ENCODE measurements at regions not wholly inside any gene's neighbourhood (a gene's known extent, or its start where the extent isn't known, plus 50 kb on each side); places are given as distances from the start of the nearest gene placed in this dataset.

DNA sequence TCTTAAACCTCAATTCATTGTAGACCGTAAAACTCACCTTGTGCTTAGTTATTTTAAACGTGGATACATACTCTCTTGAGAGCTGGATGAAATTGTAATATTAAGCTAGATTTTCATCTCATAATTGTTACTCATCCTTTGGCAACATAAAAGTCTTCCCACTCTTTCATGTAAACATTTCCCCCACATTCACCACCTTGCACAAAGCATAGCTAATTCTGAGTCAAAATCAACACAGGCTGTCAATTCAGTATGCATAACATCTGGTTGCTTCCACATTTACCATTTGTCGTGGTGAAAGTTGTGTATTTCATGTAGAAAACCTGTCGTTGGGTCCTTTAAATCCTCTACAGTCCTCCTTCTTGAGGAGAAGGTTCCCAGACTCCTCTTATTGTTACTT lies 524.6 kb downstream of the OTOL1 start:
- intact Hi-C loops (cut with micrococcal nuclease; ENCODE audit: unreplicated experiment) = no loop called here
- ChIA-PET CTCF (no interaction called here), POLR2A (ENCODE audit: low non-redundant PET) (no interaction called here)
- H3K4me1 ChIP-seq (ENCODE audit: insufficient read depth, low read length, poor library complexity, severe bottlenecking) = peaks cover 21% of the 10 kb centered on the region
- H3K4me3 ChIP-seq (ENCODE audit: low read depth, low read length, poor library complexity, severe bottlenecking) = no peak overlapping the region
- no peaks in the 10 kb centered on the region for H3K36me3 ChIP-seq (ENCODE audit: insufficient read depth, low read length, poor library complexity, severe bottlenecking)
- no peaks in the 10 kb centered on the region for H3K27me3 ChIP-seq (replicated peaks; ENCODE audit: insufficient read depth, low read depth, low read length, poor library complexity)
- no peak for TF ChIP-seq EZH2 (IDR thresholded peaks at IDR 0.05; ENCODE audit: borderline replicate concordance, low read depth, low read length, poor library complexity, severe bottlenecking)
- TF ChIP-seq, protein P1, sequence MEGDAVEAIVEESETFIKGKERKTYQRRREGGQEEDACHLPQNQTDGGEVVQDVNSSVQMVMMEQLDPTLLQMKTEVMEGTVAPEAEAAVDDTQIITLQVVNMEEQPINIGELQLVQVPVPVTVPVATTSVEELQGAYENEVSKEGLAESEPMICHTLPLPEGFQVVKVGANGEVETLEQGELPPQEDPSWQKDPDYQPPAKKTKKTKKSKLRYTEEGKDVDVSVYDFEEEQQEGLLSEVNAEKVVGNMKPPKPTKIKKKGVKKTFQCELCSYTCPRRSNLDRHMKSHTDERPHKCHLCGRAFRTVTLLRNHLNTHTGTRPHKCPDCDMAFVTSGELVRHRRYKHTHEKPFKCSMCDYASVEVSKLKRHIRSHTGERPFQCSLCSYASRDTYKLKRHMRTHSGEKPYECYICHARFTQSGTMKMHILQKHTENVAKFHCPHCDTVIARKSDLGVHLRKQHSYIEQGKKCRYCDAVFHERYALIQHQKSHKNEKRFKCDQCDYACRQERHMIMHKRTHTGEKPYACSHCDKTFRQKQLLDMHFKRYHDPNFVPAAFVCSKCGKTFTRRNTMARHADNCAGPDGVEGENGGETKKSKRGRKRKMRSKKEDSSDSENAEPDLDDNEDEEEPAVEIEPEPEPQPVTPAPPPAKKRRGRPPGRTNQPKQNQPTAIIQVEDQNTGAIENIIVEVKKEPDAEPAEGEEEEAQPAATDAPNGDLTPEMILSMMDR (conservative IDR thresholded peaks at IDR 0.05; ENCODE audit: low read depth, low read length) = no peak
- peak overlapping the region; percentile 28 for H3K27ac ChIP-seq (ENCODE audit: low read depth, low read length, poor library complexity, severe bottlenecking)
- BruUV-seq (replicated peaks) = no TSS peak
- H3K9me3 ChIP-seq (ENCODE audit: low read depth, low read length, poor library complexity, severe bottlenecking) = no peaks in the 10 kb centered on the region
- no peak for DNase-seq (ENCODE audit: low spot score)

DNA sequence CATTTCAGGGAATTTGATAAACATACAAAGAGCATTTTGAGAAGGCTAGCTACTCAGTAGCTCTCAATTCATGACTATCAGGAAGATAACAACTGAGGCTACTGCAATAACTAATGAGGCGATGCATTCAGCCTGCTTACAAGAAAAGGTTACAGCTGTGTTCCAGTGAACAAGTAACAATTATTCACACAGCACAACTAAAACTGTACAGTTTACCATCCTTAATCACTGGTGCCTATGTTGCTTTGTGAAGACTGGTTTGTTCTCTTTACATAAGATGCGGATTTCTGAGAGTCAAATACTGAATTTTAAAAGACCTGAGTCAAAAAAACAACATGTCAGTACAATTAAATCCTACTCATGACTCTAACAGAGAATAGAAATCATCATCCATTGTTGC lies 526.3 kb downstream of the OTOL1 start:
- CTCF ChIA-PET = no interaction called here
- H3K9me3 ChIP-seq (ENCODE audit: low read depth, low read length, poor library complexity, severe bottlenecking) = no peaks in the 10 kb centered on the region
- H3K4me1 ChIP-seq (ENCODE audit: insufficient read depth, low read length, poor library complexity, severe bottlenecking) = peaks cover 20% of the 10 kb centered on the region
- no peak for DNase-seq (ENCODE audit: low spot score)
- POLR2A ChIA-PET (ENCODE audit: low non-redundant PET) = no interaction called here
- no TSS peak for BruUV-seq (replicated peaks)
- no peaks in the 10 kb centered on the region for H3K27me3 ChIP-seq (replicated peaks; ENCODE audit: insufficient read depth, low read depth, low read length, poor library complexity)
- TF ChIP-seq, protein P1 (conservative IDR thresholded peaks at IDR 0.05; ENCODE audit: low read depth, low read length) = no peak
- TF ChIP-seq EZH2 (IDR thresholded peaks at IDR 0.05; ENCODE audit: borderline replicate concordance, low read depth, low read length, poor library complexity, severe bottlenecking) = no peak
- no peak overlapping the region for H3K27ac ChIP-seq (ENCODE audit: low read depth, low read length, poor library complexity, severe bottlenecking)
- intact Hi-C loops (cut with micrococcal nuclease; ENCODE audit: unreplicated experiment) = no loop called here
- H3K36me3 ChIP-seq (ENCODE audit: insufficient read depth, low read length, poor library complexity, severe bottlenecking) = no peaks in the 10 kb centered on the region
- H3K4me3 ChIP-seq (ENCODE audit: low read depth, low read length, poor library complexity, severe bottlenecking) = no peak overlapping the region

DNA sequence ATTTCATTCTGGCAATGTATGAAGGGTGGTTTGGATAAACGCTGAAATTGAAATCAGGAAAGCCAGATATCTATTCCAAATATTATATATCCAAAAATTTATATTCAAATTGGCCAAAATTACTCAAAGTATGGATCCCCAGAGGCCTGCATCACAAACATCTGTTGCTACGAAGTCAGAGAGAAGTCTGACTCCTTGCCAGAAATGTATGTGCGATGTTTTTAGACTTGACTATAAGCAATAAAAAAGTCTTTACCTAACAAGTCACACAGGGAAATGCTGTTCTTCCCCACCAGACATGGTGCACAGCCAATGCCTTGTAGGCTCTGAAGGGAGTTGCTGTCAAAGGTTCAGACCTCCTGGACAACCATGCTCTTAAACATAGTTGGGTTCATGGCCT lies 533.1 kb downstream of the OTOL1 start:
- no peaks in the 10 kb centered on the region for H3K4me1 ChIP-seq (ENCODE audit: insufficient read depth, low read length, poor library complexity, severe bottlenecking)
- H3K27ac ChIP-seq (ENCODE audit: low read depth, low read length, poor library complexity, severe bottlenecking) = no peak overlapping the region
- TF ChIP-seq, protein P1 (conservative IDR thresholded peaks at IDR 0.05; ENCODE audit: low read depth, low read length) = no peak
- no peak for TF ChIP-seq EZH2 (IDR thresholded peaks at IDR 0.05; ENCODE audit: borderline replicate concordance, low read depth, low read length, poor library complexity, severe bottlenecking)
- no peaks in the 10 kb centered on the region for H3K9me3 ChIP-seq (ENCODE audit: low read depth, low read length, poor library complexity, severe bottlenecking)
- no peak for DNase-seq (ENCODE audit: low spot score)
- no peaks in the 10 kb centered on the region for H3K27me3 ChIP-seq (replicated peaks; ENCODE audit: insufficient read depth, low read depth, low read length, poor library complexity)
- intact Hi-C loops (cut with micrococcal nuclease; ENCODE audit: unreplicated experiment) = no loop called here
- ChIA-PET POLR2A (ENCODE audit: low non-redundant PET) (no interaction called here), CTCF (no interaction called here)
- no peaks in the 10 kb centered on the region for H3K36me3 ChIP-seq (ENCODE audit: insufficient read depth, low read length, poor library complexity, severe bottlenecking)
- BruUV-seq (replicated peaks) = no TSS peak
- H3K4me3 ChIP-seq (ENCODE audit: low read depth, low read length, poor library complexity, severe bottlenecking) = no peak overlapping the region

All from A673 (cell line).